H1 (cell line): ENCODE measurements at regions not wholly inside any gene's neighbourhood (a gene's known extent, or its start where the extent isn't known, plus 50 kb on each side); places are given as distances from the start of the nearest gene placed in this dataset.

Experiments
- CTCF ChIA-PET: fragments of 300-600 bp; sonication (Branson Sonifier 250); formaldehyde crosslinking; loops from one replicate; lab custom pipeline; 2021; ENCODE audit not compliant: partially characterized antibody; lab: Charles Lee
- POLR2A ChIA-PET: fragments of 300-600 bp; sonication (Branson Sonifier 250); formaldehyde crosslinking; loops from one replicate; lab custom pipeline; 2021; ENCODE audit warnings: inconsistent platforms; ENCODE audit not compliant: partially characterized antibody; lab: Charles Lee
- DNase-seq, 2 experiments: peaks; one replicate each; pipeline versions ENCODE4 v3.0.0 to v3.0.0-alpha.2; 2010 to 2022; ENCODE audit warnings: low spot score in 2 of 2, low read depth in 1 of 2, mixed read lengths in 1 of 2
- FAIRE-seq: peaks from 2 replicates; lab custom pipeline; 2011; peaks lifted over from hg19 to GRCh38; lab: Jason Lieb, UNC
- H2AFZ ChIP-seq: 2 replicates; pipeline ENCODE4 v1.8.1; 2012; ENCODE audit warnings: low read length, inconsistent platforms
- H2AK5ac ChIP-seq: 2 replicates; pipeline ENCODE4 v1.6.1; 2013; ENCODE audit warnings: low read depth, low read length
- H2BK120ac ChIP-seq: replicated peaks from 2 replicates; pipeline ENCODE3; 2013; ENCODE audit warnings: low read depth, low read length, inconsistent platforms
- H2BK12ac ChIP-seq: 2 replicates; pipeline ENCODE4 v1.6.1; 2013; ENCODE audit warnings: low read depth, low read length
- H2BK15ac ChIP-seq: 2 replicates; pipeline ENCODE4 v1.6.1; 2013; ENCODE audit warnings: low read length
- H2BK20ac ChIP-seq: 2 replicates; pipeline ENCODE4 v1.6.1; 2013; ENCODE audit warnings: low read length
- H2BK5ac ChIP-seq: 2 replicates; pipeline ENCODE4 v1.6.1; 2013; ENCODE audit warnings: low read depth, low read length
- H3K14ac ChIP-seq: 2 replicates; pipeline ENCODE4 v1.6.1; 2013; ENCODE audit warnings: inconsistent platforms; ENCODE audit not compliant: insufficient read length
- H3K18ac ChIP-seq: 2 replicates; pipeline ENCODE4 v1.6.1; 2013; ENCODE audit warnings: low read length; ENCODE audit errors: extremely low read depth
- H3K23ac ChIP-seq: 2 replicates; pipeline ENCODE4 v1.6.1; 2013; ENCODE audit warnings: inconsistent platforms; ENCODE audit not compliant: insufficient read length
- H3K23me2 ChIP-seq: 2 replicates; pipeline ENCODE4 v1.6.1; 2013; ENCODE audit warnings: low read depth, low read length
- H3K27ac ChIP-seq: 2 replicates; pipeline ENCODE4 v1.6.1; 2011; ENCODE audit warnings: low read depth, low read length, inconsistent platforms
- H3K27me3 ChIP-seq, 4 experiments: replicated peaks in 1 of 4; 1 replicate in 1 of 4; 2 replicates in 3 of 4; pipeline versions ENCODE4 v1.6.1 to v1.8.1; 2011 to 2013; ENCODE audit warnings: low read length in 3 of 4, mild to moderate bottlenecking in 3 of 4, inconsistent platforms in 2 of 4, mixed read lengths in 2 of 4, moderate library complexity in 1 of 4; ENCODE audit not compliant: control insufficient read depth in 3 of 4, insufficient read depth in 3 of 4; ENCODE audit errors: extremely low read depth in 1 of 4
- H3K36me3 ChIP-seq, 4 experiments: 2 replicates each; pipeline versions ENCODE4 v1.6.1 to v1.8.1; 2011 to 2013; ENCODE audit warnings: mild to moderate bottlenecking in 4 of 4, low read length in 3 of 4, moderate library complexity in 2 of 4, control low read depth in 1 of 4, inconsistent platforms in 1 of 4; ENCODE audit not compliant: insufficient read depth in 4 of 4, control insufficient read depth in 2 of 4
- H3K4ac ChIP-seq: replicated peaks from 2 replicates; pipeline ENCODE3; 2013; ENCODE audit warnings: low read length, low read depth, mixed read lengths, inconsistent platforms; ENCODE audit not compliant: insufficient read length
- H3K4me1 ChIP-seq, 4 experiments: replicated peaks in 1 of 4; 1 replicate in 1 of 4; 2 replicates in 3 of 4; pipeline versions ENCODE4 v1.6.1 to v1.8.1; 2011 to 2013; ENCODE audit warnings: low read length in 3 of 4, inconsistent platforms in 2 of 4, mixed read lengths in 1 of 4; ENCODE audit not compliant: insufficient read depth in 4 of 4, control insufficient read depth in 3 of 4
- H3K4me2 ChIP-seq, 2 experiments: 2 replicates each; pipeline versions ENCODE4 v1.6.1 to v1.8.1; 2011 to 2013; ENCODE audit warnings: low read depth in 2 of 2, low read length in 2 of 2, control low read depth in 1 of 2, inconsistent platforms in 1 of 2, mild to moderate bottlenecking in 1 of 2; ENCODE audit not compliant: insufficient read depth in 1 of 2
- H3K4me3 ChIP-seq, 4 experiments: fragments of 200-600, 300-600 bp in 1 of 4; sonication (generic), shearing (Covaris generic), sonication (Bioruptor Twin) in 1 of 4; 2 replicates each; pipeline versions ENCODE4 v1.5.1 to v1.8.1; 2011 to 2016; ENCODE audit warnings: low read length in 4 of 4, low read depth in 3 of 4, control low read depth in 2 of 4, inconsistent platforms in 2 of 4, mild to moderate bottlenecking in 2 of 4, mixed read lengths in 1 of 4, moderate library complexity in 1 of 4; ENCODE audit not compliant: insufficient read depth in 2 of 4; ENCODE audit errors: extremely low read depth in 1 of 4
- H3K56ac ChIP-seq: replicated peaks from 2 replicates; pipeline ENCODE3; 2013; ENCODE audit warnings: low read depth, mild to moderate bottlenecking, mixed read lengths, low read length, inconsistent platforms; ENCODE audit not compliant: insufficient read length
- H3K79me1 ChIP-seq: 2 replicates; pipeline ENCODE4 v1.6.1; 2013; ENCODE audit warnings: low read depth, low read length, control low read depth
- H3K79me2 ChIP-seq, 2 experiments: 2 replicates each; pipeline versions ENCODE4 v1.6.1 to v1.8.1; 2012 to 2013; ENCODE audit warnings: low read length in 2 of 2, mild to moderate bottlenecking in 2 of 2, inconsistent platforms in 1 of 2; ENCODE audit not compliant: insufficient read depth in 2 of 2, control insufficient read depth in 1 of 2
- H3K9ac ChIP-seq, 4 experiments: replicated peaks in 1 of 4; 1 replicate in 1 of 4; 2 replicates in 3 of 4; pipeline versions ENCODE4 v1.6.1 to v1.8.1; 2011 to 2013; ENCODE audit warnings: low read depth in 3 of 4, low read length in 3 of 4, control low read depth in 2 of 4, mild to moderate bottlenecking in 2 of 4, moderate library complexity in 2 of 4, inconsistent platforms in 1 of 4; ENCODE audit errors: extremely low read depth in 1 of 4
- H3K9me3 ChIP-seq, 2 experiments: 2 replicates each; pipeline versions ENCODE4 v1.6.1 to v1.8.1; 2012 to 2013; ENCODE audit warnings: mild to moderate bottlenecking in 2 of 2, moderate library complexity in 2 of 2, control low read depth in 1 of 2, inconsistent platforms in 1 of 2, low read depth in 1 of 2, low read length in 1 of 2, mixed read lengths in 1 of 2; ENCODE audit not compliant: insufficient read depth in 2 of 2
- H4K20me1 ChIP-seq, 2 experiments: replicated peaks in 1 of 2; 2 replicates each; pipeline versions ENCODE3 to v1.8.1; 2011 to 2013; ENCODE audit warnings: inconsistent platforms in 2 of 2, low read length in 2 of 2, mild to moderate bottlenecking in 1 of 2; ENCODE audit not compliant: insufficient read depth in 2 of 2, control insufficient read depth in 1 of 2
- H4K5ac ChIP-seq: 2 replicates; pipeline ENCODE4 v1.6.1; 2013; ENCODE audit warnings: low read length, low read depth, mixed read lengths, inconsistent platforms; ENCODE audit not compliant: insufficient read length
- H4K8ac ChIP-seq: 2 replicates; pipeline ENCODE4 v1.8.0; 2013; ENCODE audit warnings: mild to moderate bottlenecking, moderate library complexity, low read length, inconsistent platforms; ENCODE audit not compliant: insufficient read depth; ENCODE audit errors: extremely low read depth
- H4K91ac ChIP-seq: replicated peaks from 2 replicates; pipeline ENCODE3; 2013; ENCODE audit warnings: low read length, mixed read lengths, inconsistent platforms; ENCODE audit not compliant: insufficient read length
- EGR1 ChIP-seq: IDR thresholded peaks from 2 replicates; pipeline ENCODE4 v1.6.1; 2011; ENCODE audit warnings: low read depth, low read length, borderline replicate concordance
- GTF2F1 ChIP-seq: IDR thresholded peaks from 2 replicates; pipeline ENCODE4 v1.6.1; 2012; ENCODE audit warnings: low read depth, low read length, improper control_type of control experiment, borderline replicate concordance
- NRF1 ChIP-seq: IDR thresholded peaks from 2 replicates; pipeline ENCODE4 v1.6.1; 2011; ENCODE audit warnings: mild to moderate bottlenecking, low read depth, low read length, improper control_type of control experiment
- PHF8 ChIP-seq: fragments of 200-600 bp; sonication (generic); conservative IDR thresholded peaks from 2 replicates; pipeline ENCODE4 v1.7.1; 2012; ENCODE audit warnings: low read depth, mild to moderate bottlenecking, inconsistent platforms, low read length, moderate library complexity
- POLR2A ChIP-seq, 2 experiments: IDR thresholded peaks; 1 replicate in 1 of 2; 2 replicates in 1 of 2; pipeline ENCODE4 v1.6.1; 2011; ENCODE audit warnings: low read depth in 2 of 2, low read length in 2 of 2, mild to moderate bottlenecking in 2 of 2; ENCODE audit errors: control extremely low read depth in 1 of 2
- POU5F1 ChIP-seq: IDR thresholded peaks from 2 replicates; pipeline ENCODE4 v1.6.1; 2011; ENCODE audit warnings: low read depth, mild to moderate bottlenecking, low read length, moderate library complexity
- RAD21 ChIP-seq, 2 experiments: IDR thresholded peaks in 1 of 2; conservative IDR thresholded peaks in 1 of 2; 2 replicates each; pipeline ENCODE4 v1.6.1; 2011; ENCODE audit warnings: low read depth in 2 of 2, low read length in 2 of 2, improper control_type of control experiment in 1 of 2, inconsistent platforms in 1 of 2, mild to moderate bottlenecking in 1 of 2, moderate library complexity in 1 of 2
- RBBP5 ChIP-seq: IDR thresholded peaks from 2 replicates; pipeline ENCODE4 v1.7.1; 2012; ENCODE audit warnings: low read depth, mild to moderate bottlenecking, inconsistent platforms, low read length, moderate library complexity, borderline replicate concordance
- SIN3A ChIP-seq, 2 experiments: IDR thresholded peaks in 1 of 2; conservative IDR thresholded peaks in 1 of 2; 2 replicates each; pipeline ENCODE4 v1.6.1; 2011 to 2012; ENCODE audit warnings: low read length in 2 of 2, improper control_type of control experiment in 1 of 2, low read depth in 1 of 2, mild to moderate bottlenecking in 1 of 2
- TAF1 ChIP-seq: IDR thresholded peaks from 2 replicates; pipeline ENCODE4 v1.6.1; 2011; ENCODE audit warnings: mild to moderate bottlenecking, low read depth, low read length
- TBP ChIP-seq: IDR thresholded peaks from 2 replicates; pipeline ENCODE4 v1.6.1; 2011; ENCODE audit warnings: low read depth, low read length, improper control_type of control experiment
- WGBS, 2 experiments: shearing (Covaris generic) in 1 of 2; methylation state at CpG; one replicate each; pipeline versions ENCODE4 v1.1.6 to v1.1.7; 2013 to 2015; ENCODE audit warnings: low lambda C conversion rate in 2 of 2, mixed read lengths in 2 of 2, inconsistent platforms in 1 of 2, low coverage in 1 of 2, missing lambda C conversion rate in 1 of 2; ENCODE audit not compliant: insufficient replicate concordance in 2 of 2, insufficient coverage in 1 of 2, insufficient read length in 1 of 2; ENCODE audit errors: extremely low coverage in 1 of 2, missing lambda C conversion rate in 1 of 2; 5-methylcytosine and 5-hydroxymethylcytosine counted together

DNA sequence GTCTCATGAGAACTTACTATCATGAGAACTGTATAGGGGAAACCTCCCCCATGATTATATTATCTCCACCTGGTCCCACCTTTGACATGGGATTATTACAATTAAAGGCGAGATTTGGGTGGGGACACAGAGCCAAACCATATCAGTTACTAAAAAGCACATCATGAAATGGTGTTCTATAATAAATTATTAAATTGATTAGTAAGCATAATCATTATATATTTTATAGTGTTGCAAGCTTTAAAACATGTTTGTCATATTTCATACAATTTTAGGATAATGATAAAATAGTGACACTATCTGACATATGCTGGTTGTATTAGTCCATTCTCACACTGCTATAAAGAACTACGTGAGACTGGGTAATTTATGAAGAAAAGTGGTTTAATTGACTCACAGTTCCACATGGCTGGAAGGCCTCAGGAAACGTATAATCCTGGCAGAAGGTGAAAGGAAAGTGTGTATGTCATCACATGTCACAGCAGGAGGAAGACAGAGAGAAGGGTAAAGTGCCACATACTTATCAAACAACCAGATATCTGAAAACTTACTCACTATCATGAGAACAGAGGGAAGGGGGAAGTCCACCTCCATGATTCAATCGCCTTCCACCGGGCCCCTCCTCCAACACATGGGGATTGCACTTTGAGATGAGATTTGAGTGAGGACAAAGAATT is 539.2 kb upstream of the OLFM3 start:
- no peak overlapping the region for H3K4me2 ChIP-seq
- H3K23ac ChIP-seq = no peak overlapping the region
- FAIRE-seq (no peak), DNase-seq (no peak)
- no peak overlapping the region for H3K14ac ChIP-seq
- no peaks in the 10 kb centered on the region for H3K9me3 ChIP-seq
- POLR2A ChIA-PET = no interaction called here
- H3K23me2 ChIP-seq = peaks cover 2% of the 10 kb centered on the region; the same call in 1 of the 2 replicates
- H2AK5ac ChIP-seq = no peak overlapping the region
- H2BK12ac ChIP-seq = no peak overlapping the region
- no peaks in the 10 kb centered on the region for H3K4me1 ChIP-seq
- no peak overlapping the region for H2BK15ac ChIP-seq
- H2BK20ac ChIP-seq = no peak overlapping the region
- H3K4me3 ChIP-seq = no peak overlapping the region
- no peak overlapping the region for H3K9ac ChIP-seq
- 93% methylated on average over 5 of the region's 5 CpGs; no CpG with 5 or more reads in 1 of the 2 experiments for WGBS, 2 experiments
- no peak overlapping the region for H4K5ac ChIP-seq
- H2BK5ac ChIP-seq = no peak overlapping the region
- H3K79me2 ChIP-seq = no peaks in the 10 kb centered on the region
- no peak overlapping the region for H3K4ac ChIP-seq
- no peak overlapping the region for H4K8ac ChIP-seq
- H3K27me3 ChIP-seq = no peaks in the 10 kb centered on the region
- no peak overlapping the region for H4K91ac ChIP-seq
- H4K20me1 ChIP-seq = no peaks in the 10 kb centered on the region
- TF ChIP-seq RAD21 (IDR thresholded peaks at IDR 0.05 in 1 of 2, conservative IDR thresholded peaks at IDR 0.05 in 1 of 2; ENCODE audit: low read depth in 2 of 2, low read length in 2 of 2) = no peak
- no peak for TF ChIP-seq RBBP5
- TF ChIP-seq TBP = no peak
- TF ChIP-seq POU5F1 = no peak
- no peak for TF ChIP-seq EGR1
- TF ChIP-seq POLR2A (IDR thresholded peaks at IDR 0.05; ENCODE audit: control extremely low read depth in 1 of 2, low read depth in 2 of 2, low read length in 2 of 2) = no peak
- TF ChIP-seq SIN3A (conservative IDR thresholded peaks at IDR 0.05 in 1 of 2, IDR thresholded peaks at IDR 0.05 in 1 of 2; ENCODE audit: low read depth in 1 of 2, low read length in 2 of 2) = no peak
- TF ChIP-seq PHF8 = no peak
- no peak for TF ChIP-seq TAF1
- no peak for TF ChIP-seq NRF1
- TF ChIP-seq GTF2F1 = no peak
- TF ChIP-seq, all 59 proteins: peak for 0
- H3K18ac ChIP-seq = no peak overlapping the region
- H3K36me3 ChIP-seq = no peaks in the 10 kb centered on the region
- no peaks in the 10 kb centered on the region for H3K79me1 ChIP-seq
- no peak overlapping the region for H3K56ac ChIP-seq
- CTCF ChIA-PET = no interaction called here
- no peak overlapping the region for H2AFZ ChIP-seq
- H3K27ac ChIP-seq = no peak overlapping the region
- H2BK120ac ChIP-seq = no peak overlapping the region
